K562 (cell line): ENCODE measurements at regions not wholly inside any gene's neighbourhood (a gene's known extent, or its start where the extent isn't known, plus 50 kb on each side); places are given as distances from the start of the nearest gene placed in this dataset.

Source experiments
- BACH1 ChIP-seq: fragments of 200-800 bp; sonication (Bioruptor generic); IDR thresholded peaks from 2 replicates; pipeline ENCODE4 v1.6.1; 2016; ENCODE audit warnings: missing genetic modification characterization, missing compliant biosample characterization
- JUND ChIP-seq, 2 experiments: IDR thresholded peaks; 2 replicates in 1 of 2; 3 replicates in 1 of 2; pipeline ENCODE4 v1.6.1; 2011; ENCODE audit warnings: borderline replicate concordance in 2 of 2, low read depth in 2 of 2, low read length in 2 of 2, improper control_type of control experiment in 1 of 2, missing biosample characterization in 1 of 2, missing genetic modification characterization in 1 of 2, missing genetic modification reagents in 1 of 2
- TF ChIP-seq, protein P1 (sequence below), 3 experiments: IDR thresholded peaks in 2 of 3; conservative IDR thresholded peaks in 1 of 3; 2 replicates each; pipeline ENCODE4 v1.5.1; 2011 to 2012; ENCODE audit warnings: low read length in 3 of 3, mild to moderate bottlenecking in 3 of 3, control low read depth in 2 of 3, improper control_type of control experiment in 1 of 3, inconsistent platforms in 1 of 3, low read depth in 1 of 3, mixed read lengths in 1 of 3, moderate library complexity in 1 of 3; ENCODE audit not compliant: insufficient read depth in 2 of 3

- TF ChIP-seq, protein P1, sequence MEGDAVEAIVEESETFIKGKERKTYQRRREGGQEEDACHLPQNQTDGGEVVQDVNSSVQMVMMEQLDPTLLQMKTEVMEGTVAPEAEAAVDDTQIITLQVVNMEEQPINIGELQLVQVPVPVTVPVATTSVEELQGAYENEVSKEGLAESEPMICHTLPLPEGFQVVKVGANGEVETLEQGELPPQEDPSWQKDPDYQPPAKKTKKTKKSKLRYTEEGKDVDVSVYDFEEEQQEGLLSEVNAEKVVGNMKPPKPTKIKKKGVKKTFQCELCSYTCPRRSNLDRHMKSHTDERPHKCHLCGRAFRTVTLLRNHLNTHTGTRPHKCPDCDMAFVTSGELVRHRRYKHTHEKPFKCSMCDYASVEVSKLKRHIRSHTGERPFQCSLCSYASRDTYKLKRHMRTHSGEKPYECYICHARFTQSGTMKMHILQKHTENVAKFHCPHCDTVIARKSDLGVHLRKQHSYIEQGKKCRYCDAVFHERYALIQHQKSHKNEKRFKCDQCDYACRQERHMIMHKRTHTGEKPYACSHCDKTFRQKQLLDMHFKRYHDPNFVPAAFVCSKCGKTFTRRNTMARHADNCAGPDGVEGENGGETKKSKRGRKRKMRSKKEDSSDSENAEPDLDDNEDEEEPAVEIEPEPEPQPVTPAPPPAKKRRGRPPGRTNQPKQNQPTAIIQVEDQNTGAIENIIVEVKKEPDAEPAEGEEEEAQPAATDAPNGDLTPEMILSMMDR (IDR thresholded peaks at IDR 0.05 in 2 of 3, conservative IDR thresholded peaks at IDR 0.05 in 1 of 3; ENCODE audit: insufficient read depth in 2 of 3, low read depth in 1 of 3, low read length in 3 of 3), result no peak
- TF ChIP-seq BACH1 (tag) (no peak), JUND (IDR thresholded peaks at IDR 0.05; ENCODE audit: borderline replicate concordance, low read depth, low read length) (no peak), JUND (tag; IDR thresholded peaks at IDR 0.05; ENCODE audit: borderline replicate concordance, low read depth, low read length) (no peak)
Measured at GRCh38 chr13:61358599-61358998, 57.0 kb downstream of the PCDH20 start.
